Stimulated activated naive CD8-positive, alpha-beta T cell treated with anti-CD3 and anti-CD28 coated beads, Interleukin-15, amount 100 ng/mL, for 72 hours (primary cell): ENCODE measurements at regions not wholly inside any gene's neighbourhood (a gene's known extent, or its start where the extent isn't known, plus 50 kb on each side); places are given as distances from the start of the nearest gene placed in this dataset.
A peak's percentile ranks its signal among the peaks of the same experiment; 100 is the strongest.

ENCODE experiments used
- ATAC-seq: fragments of 150-1000 bp; cut with Tn5 transposase; 2 replicates; pipeline ENCODE4 v1.10.0; 2021; ENCODE audit warnings: mild to moderate bottlenecking, moderate library complexity
- DNase-seq, 2 donors: peaks; one replicate each; pipeline ENCODE4 v3.0.0; 2021 to 2022
- H3K27ac Mint-ChIP-seq, 2 donors: one replicate each; pipeline ENCODE4 v1.8.0; 2022; ENCODE audit warnings: mild to moderate bottlenecking in 2 of 2, mixed read lengths in 2 of 2, moderate library complexity in 2 of 2
- H3K27me3 Mint-ChIP-seq: one replicate; pipeline ENCODE4 v1.8.0; 2022; ENCODE audit warnings: mixed read lengths
- H3K4me1 Mint-ChIP-seq: one replicate; pipeline ENCODE4 v1.8.0; 2022; ENCODE audit warnings: mild to moderate bottlenecking, mixed read lengths
- H3K4me3 Mint-ChIP-seq, 2 donors: one replicate each; pipeline ENCODE4 v1.8.0; 2022; ENCODE audit warnings: mild to moderate bottlenecking in 2 of 2, mixed read lengths in 2 of 2, moderate library complexity in 1 of 2
- H3K9me3 Mint-ChIP-seq, 2 donors: one replicate each; pipeline ENCODE4 v1.8.0; 2022; ENCODE audit warnings: mixed read lengths in 2 of 2

- Mint-ChIP-seq H3K4me1 (no peaks in the 10 kb centered on the region), H3K4me3 (no peak overlapping the region), H3K27ac (no peak overlapping the region), H3K9me3 (no peaks in the 10 kb centered on the region), H3K27me3 (no peaks in the 10 kb centered on the region)
- DNase-seq (no peak), ATAC-seq (no peak)
Observed at GRCh38 chr18:45119876-45120275, 439.2 kb downstream of the SETBP1 start.

DNA sequence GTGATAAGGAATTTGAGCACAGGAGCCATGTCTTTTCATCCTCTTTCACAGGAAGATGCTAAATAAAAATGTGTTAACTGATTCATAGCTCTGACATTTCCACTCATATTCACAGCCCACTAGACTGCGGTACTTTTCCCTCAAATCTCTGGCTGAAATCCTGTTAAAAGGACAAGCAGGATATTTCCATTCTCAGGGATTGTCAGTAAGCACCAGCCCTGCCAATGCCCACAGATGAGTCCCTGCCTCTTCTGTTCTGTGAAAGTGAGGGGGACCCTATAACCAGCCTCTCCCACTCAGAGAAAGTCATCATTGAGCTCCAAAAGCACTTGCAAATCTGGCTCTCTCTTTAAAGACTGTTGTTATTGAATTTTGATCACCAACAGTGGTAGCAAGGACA, 440.5 kb downstream of the SETBP1 start:
- no peak overlapping the region for H3K4me3 Mint-ChIP-seq
- no peak overlapping the region for H3K27ac Mint-ChIP-seq

DNA sequence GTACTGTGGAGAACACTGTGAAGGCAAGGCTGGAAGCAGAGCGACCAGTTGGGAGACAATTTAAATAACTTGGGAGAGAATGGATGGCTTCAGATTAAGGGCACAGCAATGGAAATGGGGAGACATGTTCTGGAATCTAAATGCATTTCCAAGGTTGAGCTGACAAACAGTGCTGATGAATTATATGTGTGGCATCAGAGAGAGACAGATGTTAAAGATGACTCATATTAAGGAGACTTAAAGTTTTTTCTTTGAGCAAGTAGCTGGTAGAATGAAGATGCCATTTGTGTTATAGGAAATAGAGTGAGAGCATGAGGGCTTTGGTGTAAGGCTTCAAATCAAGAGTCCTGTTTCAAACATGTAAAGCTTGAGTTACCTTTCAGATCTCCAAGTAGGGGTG, 441.8 kb downstream of the SETBP1 start:
- no peaks in the 10 kb centered on the region for H3K4me1 Mint-ChIP-seq
- ATAC-seq (no peak), DNase-seq (no peak)
- no peaks in the 10 kb centered on the region for H3K9me3 Mint-ChIP-seq
- H3K27me3 Mint-ChIP-seq = no peaks in the 10 kb centered on the region
- H3K27ac Mint-ChIP-seq = no peak overlapping the region
- no peak overlapping the region for H3K4me3 Mint-ChIP-seq

More for the DNA sequence above, 440.5 kb downstream of the SETBP1 start:
- DNase-seq (no peak), ATAC-seq (no peak)
- no peaks in the 10 kb centered on the region for H3K4me1 Mint-ChIP-seq
- no peaks in the 10 kb centered on the region for H3K27me3 Mint-ChIP-seq
- H3K9me3 Mint-ChIP-seq = no peaks in the 10 kb centered on the region

DNA sequence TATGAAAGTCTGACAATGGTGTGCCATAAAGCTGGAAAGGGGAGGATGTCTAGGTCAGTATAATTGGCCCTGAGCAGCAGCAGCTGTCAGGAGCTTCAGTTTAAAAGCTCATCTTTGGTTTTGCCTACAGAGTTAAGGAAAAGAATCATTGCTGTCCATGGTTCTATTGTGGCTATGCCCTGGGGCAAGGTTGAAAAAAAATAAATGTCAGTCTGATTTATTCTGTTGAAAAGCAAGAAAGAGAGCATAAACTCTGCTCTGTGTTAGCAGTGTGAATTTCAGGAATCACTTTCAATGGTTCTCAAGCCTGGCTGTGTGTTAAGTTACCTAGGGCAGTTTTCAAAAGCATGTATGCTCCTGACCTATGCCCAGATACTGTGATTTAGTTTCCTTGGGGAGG, 446.7 kb downstream of the SETBP1 start:
- H3K27me3 Mint-ChIP-seq = no peaks in the 10 kb centered on the region
- DNase-seq (no peak), ATAC-seq (no peak)
- no peaks in the 10 kb centered on the region for H3K9me3 Mint-ChIP-seq
- no peaks in the 10 kb centered on the region for H3K4me1 Mint-ChIP-seq
- no peak overlapping the region for H3K27ac Mint-ChIP-seq
- H3K4me3 Mint-ChIP-seq = no peak overlapping the region

DNA sequence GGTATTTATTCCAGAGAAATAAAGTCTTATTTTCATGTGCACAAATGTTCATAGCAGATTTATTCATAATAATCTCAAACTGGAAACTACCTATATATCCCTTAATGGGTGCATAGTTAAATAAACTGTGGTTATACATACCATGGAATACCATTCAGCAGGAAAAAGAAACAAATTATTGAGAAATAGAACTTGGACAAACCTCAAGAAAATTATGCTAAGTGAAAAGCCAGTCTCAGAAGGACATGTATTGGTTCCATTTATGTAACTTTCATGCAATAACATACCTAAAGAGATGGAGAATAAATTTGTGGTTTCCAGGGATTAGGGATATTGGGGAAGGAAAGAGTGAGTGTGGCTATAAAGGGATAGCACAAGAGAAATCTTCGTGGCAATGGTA, 452.6 kb downstream of the SETBP1 start:
- DNase-seq (no peak), ATAC-seq (no peak)
- Mint-ChIP-seq H3K27me3 (no peaks in the 10 kb centered on the region), H3K4me1 (no peaks in the 10 kb centered on the region), H3K9me3 (no peaks in the 10 kb centered on the region), H3K4me3 (no peak overlapping the region), H3K27ac (no peak overlapping the region)

- H3K27me3 Mint-ChIP-seq = no peaks in the 10 kb centered on the region
- peaks cover 0 to 7% of the 10 kb centered on the region in 2 donors for H3K9me3 Mint-ChIP-seq
- no peak for DNase-seq
- no peak overlapping the region for H3K4me3 Mint-ChIP-seq
- no peak for ATAC-seq
- peak overlapping the region in 1 of 2 donors; percentile 82 for H3K27ac Mint-ChIP-seq
- no peaks in the 10 kb centered on the region for H3K4me1 Mint-ChIP-seq
Observed at GRCh38 chr18:45136381-45137086, 455.8 kb downstream of the SETBP1 start.

- no peak for DNase-seq
- ATAC-seq = no peak
- no peaks in the 10 kb centered on the region for H3K27me3 Mint-ChIP-seq
- H3K27ac Mint-ChIP-seq = no peak overlapping the region
- no peaks in the 10 kb centered on the region for H3K4me1 Mint-ChIP-seq
- H3K4me3 Mint-ChIP-seq = no peak overlapping the region
- H3K9me3 Mint-ChIP-seq = peaks cover 0 to 7% of the 10 kb centered on the region in 2 donors
Observed at GRCh38 chr18:45137087-45137419, 456.4 kb downstream of the SETBP1 start.

DNA sequence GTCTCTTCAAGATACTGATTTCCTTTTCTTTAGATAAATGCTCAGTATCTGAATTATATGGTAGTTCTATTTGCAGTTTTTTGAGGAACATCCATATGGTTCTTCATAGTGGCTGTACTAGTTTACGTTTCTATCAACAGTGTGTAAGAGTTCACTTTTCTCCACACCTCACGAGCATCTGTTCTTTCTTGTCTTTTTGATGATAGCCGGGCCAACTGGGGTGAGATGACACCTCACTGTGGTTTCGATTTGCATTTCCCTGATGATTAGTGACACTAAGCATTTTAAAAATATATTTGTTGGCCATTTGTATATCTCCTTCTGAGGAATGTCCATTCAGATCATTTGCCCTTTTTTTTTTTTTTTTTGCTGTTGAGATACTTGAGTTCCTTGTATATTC, 458.8 kb downstream of the SETBP1 start:
- Mint-ChIP-seq H3K9me3 (peaks cover 0 to 7% of the 10 kb centered on the region in 2 donors), H3K27me3 (peaks cover 15% of the 10 kb centered on the region), H3K27ac (no peak overlapping the region), H3K4me3 (no peak overlapping the region), H3K4me1 (no peaks in the 10 kb centered on the region)
- ATAC-seq = no peak
- DNase-seq = no peak

- no peaks in the 10 kb centered on the region for H3K4me1 Mint-ChIP-seq
- H3K4me3 Mint-ChIP-seq = no peak overlapping the region
- peaks cover 15% of the 10 kb centered on the region for H3K27me3 Mint-ChIP-seq
- no peak for DNase-seq
- ATAC-seq = no peak
- H3K9me3 Mint-ChIP-seq = peaks cover 0 to 7% of the 10 kb centered on the region in 2 donors
- H3K27ac Mint-ChIP-seq = no peak overlapping the region
Observed at GRCh38 chr18:45142868-45143267, 462.2 kb downstream of the SETBP1 start.

DNA sequence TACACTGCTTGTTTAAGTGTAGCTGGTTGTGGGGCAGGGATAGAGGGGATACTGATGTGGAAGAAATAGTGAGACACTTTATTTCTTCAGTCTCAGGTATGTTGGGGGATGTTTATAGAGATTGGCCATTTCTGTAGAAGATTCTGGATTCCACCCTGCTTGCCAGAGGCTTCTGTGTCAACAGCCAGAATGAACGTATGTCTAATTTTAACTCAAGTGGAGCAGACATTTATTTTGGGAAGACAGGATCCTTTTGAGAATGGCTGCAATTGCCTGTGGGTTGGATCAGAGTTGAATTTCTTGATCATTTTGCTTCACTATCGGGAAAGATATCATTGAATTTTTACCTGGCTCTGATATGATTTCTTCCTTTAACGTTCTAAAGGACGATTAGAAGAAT, 465.6 kb upstream of the SLC14A2 start:
- no peaks in the 10 kb centered on the region for H3K27me3 Mint-ChIP-seq
- H3K27ac Mint-ChIP-seq = no peak overlapping the region
- ATAC-seq (no peak), DNase-seq (no peak)
- H3K4me1 Mint-ChIP-seq = no peaks in the 10 kb centered on the region
- no peak overlapping the region for H3K4me3 Mint-ChIP-seq
- no peaks in the 10 kb centered on the region for H3K9me3 Mint-ChIP-seq

DNA sequence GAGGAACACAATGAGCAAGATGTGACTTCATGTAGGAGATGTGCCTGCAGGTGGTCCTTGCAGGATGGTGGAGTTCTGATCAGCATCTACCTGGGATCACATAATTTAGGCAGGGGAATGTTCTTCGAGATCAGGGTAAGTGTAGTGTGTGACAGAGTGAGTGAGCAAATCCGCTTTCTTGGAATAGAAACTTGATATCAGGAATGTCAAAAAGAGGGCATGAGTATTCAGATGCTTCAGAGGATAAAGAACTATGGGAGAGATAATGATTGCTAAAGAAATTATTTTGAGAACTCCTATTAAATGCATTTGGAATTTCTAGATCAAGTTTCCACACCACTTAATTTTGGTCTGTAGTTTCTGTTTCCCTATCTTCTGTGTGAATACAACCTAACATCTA, 463.6 kb upstream of the SLC14A2 start:
- no peak for ATAC-seq

DNA sequence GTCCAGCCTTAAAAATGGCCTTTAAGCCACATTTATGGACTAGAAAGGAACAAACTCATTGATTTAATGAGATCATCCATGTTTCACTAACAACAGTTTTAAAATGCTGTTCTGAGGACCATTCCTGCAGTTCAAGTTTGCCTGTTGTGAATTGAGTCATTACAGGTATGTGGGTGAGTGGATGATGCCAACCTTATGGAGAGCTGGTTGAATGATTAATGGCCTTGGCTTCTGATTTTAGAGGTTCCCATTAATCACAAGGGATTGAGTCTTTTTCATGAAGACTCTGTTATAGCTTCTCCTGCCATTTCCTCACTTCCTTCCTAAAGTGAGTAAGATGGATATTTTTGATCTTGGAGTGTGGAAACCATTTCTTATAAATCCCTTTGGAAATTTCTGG, 459.8 kb upstream of the SLC14A2 start:
- H3K4me1 Mint-ChIP-seq = no peaks in the 10 kb centered on the region
- H3K4me3 Mint-ChIP-seq = no peak overlapping the region
- no peak overlapping the region for H3K27ac Mint-ChIP-seq
- H3K9me3 Mint-ChIP-seq = no peaks in the 10 kb centered on the region
- ATAC-seq (no peak), DNase-seq (no peak)
- peaks cover 8% of the 10 kb centered on the region for H3K27me3 Mint-ChIP-seq

More for the DNA sequence above, 463.6 kb upstream of the SLC14A2 start:
- Mint-ChIP-seq H3K27me3 (peaks cover 8% of the 10 kb centered on the region), H3K4me3 (no peak overlapping the region), H3K27ac (no peak overlapping the region), H3K9me3 (no peaks in the 10 kb centered on the region), H3K4me1 (no peaks in the 10 kb centered on the region)
- DNase-seq = no peak

GRCh38 chr18:45156946-45157345, 458.3 kb upstream of the SLC14A2 start:
- ATAC-seq = no peak
- DNase-seq = no peak
- Mint-ChIP-seq H3K27ac (no peak overlapping the region), H3K4me1 (no peaks in the 10 kb centered on the region), H3K9me3 (no peaks in the 10 kb centered on the region), H3K4me3 (no peak overlapping the region), H3K27me3 (peaks cover 12% of the 10 kb centered on the region)

DNA sequence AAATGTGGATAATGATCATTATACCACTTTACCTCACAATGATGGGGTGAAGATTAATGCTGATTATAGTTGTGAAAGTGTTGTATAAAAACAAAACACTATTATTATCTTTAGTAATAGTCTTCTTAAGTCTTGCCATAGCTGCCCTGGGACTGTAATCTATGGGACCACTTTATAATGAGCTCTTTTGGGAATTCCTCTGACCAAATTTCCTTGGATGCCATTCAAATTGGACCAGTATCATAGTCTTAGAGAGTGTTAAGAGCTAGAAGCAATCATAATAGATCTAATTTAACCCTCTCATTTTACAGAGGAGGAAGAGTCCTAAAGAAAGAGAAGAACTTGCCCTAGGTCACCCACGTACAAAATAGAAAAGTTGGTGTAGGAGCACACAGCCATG, 457.7 kb upstream of the SLC14A2 start:
- no peaks in the 10 kb centered on the region for H3K4me1 Mint-ChIP-seq
- no peak for DNase-seq
- ATAC-seq = no peak
- H3K27me3 Mint-ChIP-seq = peaks cover 14% of the 10 kb centered on the region
- no peak overlapping the region for H3K27ac Mint-ChIP-seq
- no peak overlapping the region for H3K4me3 Mint-ChIP-seq
- H3K9me3 Mint-ChIP-seq = no peaks in the 10 kb centered on the region

DNA sequence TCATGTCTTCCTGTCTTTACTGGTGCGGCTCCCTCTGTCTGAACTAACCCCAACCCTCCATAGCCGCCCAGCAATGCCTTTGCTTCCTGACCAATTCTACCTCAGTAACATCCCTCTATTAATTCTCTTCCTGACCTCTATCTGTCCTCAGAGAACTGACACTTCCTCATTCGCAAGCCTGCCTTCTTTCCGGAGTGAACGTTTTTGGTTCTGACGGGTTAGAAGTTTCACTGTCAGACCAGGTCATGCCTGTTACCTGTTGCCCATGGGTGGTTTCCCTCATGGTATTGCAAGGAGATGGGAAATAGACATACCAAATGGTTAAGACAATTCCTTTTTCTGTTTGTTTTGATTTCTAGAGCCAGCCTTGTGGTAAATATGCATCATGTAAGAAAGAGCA, 453.4 kb upstream of the SLC14A2 start:
- no peaks in the 10 kb centered on the region for H3K4me1 Mint-ChIP-seq
- H3K4me3 Mint-ChIP-seq = no peak overlapping the region
- H3K27me3 Mint-ChIP-seq = peaks cover 6% of the 10 kb centered on the region
- DNase-seq (no peak), ATAC-seq (no peak)
- H3K27ac Mint-ChIP-seq = no peak overlapping the region
- no peaks in the 10 kb centered on the region for H3K9me3 Mint-ChIP-seq

GRCh38 chr18:45163871-45164270, 451.4 kb upstream of the SLC14A2 start:
- DNase-seq = no peak
- Mint-ChIP-seq H3K4me1 (no peaks in the 10 kb centered on the region), H3K4me3 (no peak overlapping the region), H3K27me3 (peaks cover 6% of the 10 kb centered on the region), H3K9me3 (no peaks in the 10 kb centered on the region), H3K27ac (no peak overlapping the region)
- ATAC-seq = no peak

GRCh38 chr18:45164551-45164950, 450.7 kb upstream of the SLC14A2 start:
- ATAC-seq (no peak), DNase-seq (no peak)
- H3K27ac Mint-ChIP-seq = no peak overlapping the region
- H3K9me3 Mint-ChIP-seq = no peaks in the 10 kb centered on the region
- H3K4me3 Mint-ChIP-seq = no peak overlapping the region
- no peaks in the 10 kb centered on the region for H3K4me1 Mint-ChIP-seq
- H3K27me3 Mint-ChIP-seq = peaks cover 10% of the 10 kb centered on the region
